K562 (cell line): ENCODE measurements at regions not wholly inside any gene's neighbourhood (a gene's known extent, or its start where the extent isn't known, plus 50 kb on each side); places are given as distances from the start of the nearest gene placed in this dataset.

ENCODE experiments used
- FOXA1 ChIP-seq: fragments of 450-650 bp; IDR thresholded peaks from 2 replicates; pipeline ENCODE4 v1.6.1; 2016; ENCODE audit warnings: mild to moderate bottlenecking, borderline replicate concordance
- HCFC1 ChIP-seq: IDR thresholded peaks from 2 replicates; pipeline ENCODE4 v1.6.1; 2012; ENCODE audit warnings: low read depth, low read length, improper control_type of control experiment
- RB1 ChIP-seq: fragments of 450-650 bp; IDR thresholded peaks from 2 replicates; pipeline ENCODE4 v1.6.1; 2017; ENCODE audit warnings: low read depth, mild to moderate bottlenecking
- USF2 ChIP-seq: sonication (generic); formaldehyde crosslinking; IDR thresholded peaks from 2 replicates; pipeline ENCODE4 v1.5.0; 2020; ENCODE audit warnings: missing genetic modification reagents
- YY1 ChIP-seq, 3 experiments: IDR thresholded peaks; 2 replicates each; pipeline ENCODE4 v1.6.1; 2011; ENCODE audit warnings: low read length in 2 of 3, mild to moderate bottlenecking in 2 of 3, moderate library complexity in 2 of 3, borderline replicate concordance in 1 of 3, control low read depth in 1 of 3, low read depth in 1 of 3; ENCODE audit not compliant: insufficient read depth in 3 of 3, insufficient replicate concordance in 2 of 3, control insufficient read depth in 1 of 3, insufficient read length in 1 of 3; ENCODE audit errors: extremely low read depth in 1 of 3
- TF ChIP-seq, protein P1 (sequence below), 2 experiments: fragments of 450-650 bp in 1 of 2; IDR thresholded peaks; 2 replicates each; pipeline ENCODE4 v1.6.1; 2011 to 2017; ENCODE audit warnings: low read depth in 2 of 2, antibody characterized with exemption in 1 of 2, borderline replicate concordance in 1 of 2, low read length in 1 of 2, mild to moderate bottlenecking in 1 of 2, mixed read lengths in 1 of 2; ENCODE audit not compliant: control insufficient read depth in 1 of 2

DNA sequence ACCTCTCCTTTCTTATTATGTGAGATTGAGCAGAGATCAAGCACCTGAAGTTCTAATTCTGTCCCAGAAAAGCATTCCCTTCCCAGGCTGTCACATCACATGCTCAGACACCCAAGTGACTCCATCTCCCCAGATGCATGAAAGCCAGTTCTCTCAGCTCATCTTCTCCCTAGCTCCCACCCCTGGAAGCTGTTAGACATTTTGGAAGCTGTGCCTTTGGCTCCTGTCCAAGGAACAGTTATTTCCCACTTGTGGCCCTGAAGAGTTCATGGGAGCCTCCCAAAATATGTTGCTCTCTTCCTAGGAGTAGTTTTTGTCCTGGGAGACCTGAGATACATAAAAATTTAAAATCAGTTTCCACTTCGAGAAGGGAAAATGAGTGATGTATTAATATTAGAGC lies 161.4 kb upstream of the GAS1 start:
- no peak for TF ChIP-seq HCFC1
- TF ChIP-seq, protein P1, sequence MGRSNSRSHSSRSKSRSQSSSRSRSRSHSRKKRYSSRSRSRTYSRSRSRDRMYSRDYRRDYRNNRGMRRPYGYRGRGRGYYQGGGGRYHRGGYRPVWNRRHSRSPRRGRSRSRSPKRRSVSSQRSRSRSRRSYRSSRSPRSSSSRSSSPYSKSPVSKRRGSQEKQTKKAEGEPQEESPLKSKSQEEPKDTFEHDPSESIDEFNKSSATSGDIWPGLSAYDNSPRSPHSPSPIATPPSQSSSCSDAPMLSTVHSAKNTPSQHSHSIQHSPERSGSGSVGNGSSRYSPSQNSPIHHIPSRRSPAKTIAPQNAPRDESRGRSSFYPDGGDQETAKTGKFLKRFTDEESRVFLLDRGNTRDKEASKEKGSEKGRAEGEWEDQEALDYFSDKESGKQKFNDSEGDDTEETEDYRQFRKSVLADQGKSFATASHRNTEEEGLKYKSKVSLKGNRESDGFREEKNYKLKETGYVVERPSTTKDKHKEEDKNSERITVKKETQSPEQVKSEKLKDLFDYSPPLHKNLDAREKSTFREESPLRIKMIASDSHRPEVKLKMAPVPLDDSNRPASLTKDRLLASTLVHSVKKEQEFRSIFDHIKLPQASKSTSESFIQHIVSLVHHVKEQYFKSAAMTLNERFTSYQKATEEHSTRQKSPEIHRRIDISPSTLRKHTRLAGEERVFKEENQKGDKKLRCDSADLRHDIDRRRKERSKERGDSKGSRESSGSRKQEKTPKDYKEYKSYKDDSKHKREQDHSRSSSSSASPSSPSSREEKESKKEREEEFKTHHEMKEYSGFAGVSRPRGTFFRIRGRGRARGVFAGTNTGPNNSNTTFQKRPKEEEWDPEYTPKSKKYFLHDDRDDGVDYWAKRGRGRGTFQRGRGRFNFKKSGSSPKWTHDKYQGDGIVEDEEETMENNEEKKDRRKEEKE (IDR thresholded peaks at IDR 0.05; ENCODE audit: borderline replicate concordance in 1 of 2, control insufficient read depth in 1 of 2, low read depth in 2 of 2, low read length in 1 of 2) = no peak
- TF ChIP-seq RB1 = no peak
- TF ChIP-seq FOXA1 = no peak
- TF ChIP-seq USF2 (CRISPR knock-in tag) = no peak
- no peak for TF ChIP-seq YY1 (IDR thresholded peaks at IDR 0.05; ENCODE audit: borderline replicate concordance in 1 of 3, control insufficient read depth in 1 of 3, extremely low read depth in 1 of 3, insufficient read depth in 3 of 3, insufficient read length in 1 of 3, insufficient replicate concordance in 2 of 3, low read depth in 1 of 3, low read length in 2 of 3)
